IMR-90 (cell line): ENCODE measurements at regions not wholly inside any gene's neighbourhood (a gene's known extent, or its start where the extent isn't known, plus 50 kb on each side); places are given as distances from the start of the nearest gene placed in this dataset.

ENCODE experiments used
- ATAC-seq: fragments of 200-7000 bp; cut with Tn5 transposase; 2 replicates; pipeline ENCODE4 v1.9.1; 2020; ENCODE audit warnings: low read depth, mild to moderate bottlenecking, moderate library complexity
- BruUV-seq: library from RNA; stranded (reverse); fragments of 400-500 nt; replicated peaks from 2 replicates; lab custom pipeline; 2021; lab: Mats Ljungman, UMichigan
- CTCF ChIA-PET: fragments of 300-600 bp; formaldehyde crosslinking; extraction: SDS; loops from one replicate; lab custom pipeline; 2021; ENCODE audit warnings: antibody characterized with exemption; lab: Yijun Ruan, JAX
- POLR2A ChIA-PET: fragments of 300-600 bp; sonication (Branson Sonifier 250); formaldehyde crosslinking; loops from one replicate; lab custom pipeline; 2022; ENCODE audit warnings: antibody characterized with exemption; ENCODE audit not compliant: unreplicated experiment; lab: Charles Lee
- DNase-seq: peaks from one replicate; pipeline ENCODE4 v3.0.0; 2013
- H2AFZ ChIP-seq: replicated peaks from 2 replicates; pipeline ENCODE3; 2013; ENCODE audit warnings: low read length, mild to moderate bottlenecking; ENCODE audit not compliant: poor library complexity
- H2AK5ac ChIP-seq: 2 replicates; pipeline ENCODE4 v1.6.1; 2013; ENCODE audit warnings: low read depth, low read length, inconsistent platforms
- H2AK9ac ChIP-seq: replicated peaks from 2 replicates; pipeline ENCODE3; 2013; ENCODE audit warnings: mild to moderate bottlenecking, low read depth, low read length, moderate library complexity; ENCODE audit not compliant: poor library complexity
- H2BK120ac ChIP-seq: 2 replicates; pipeline ENCODE4 v1.6.1; 2013; ENCODE audit warnings: low read depth, low read length, inconsistent platforms
- H2BK15ac ChIP-seq: 3 replicates; pipeline ENCODE4 v1.6.1; 2013; ENCODE audit warnings: low read depth, low read length, inconsistent platforms
- H2BK20ac ChIP-seq: 2 replicates; pipeline ENCODE4 v1.6.1; 2013; ENCODE audit warnings: low read depth, mild to moderate bottlenecking, inconsistent platforms, low read length, moderate library complexity
- H2BK5ac ChIP-seq: 2 replicates; pipeline ENCODE4 v1.6.1; 2013; ENCODE audit warnings: mild to moderate bottlenecking, low read depth, low read length, inconsistent platforms; ENCODE audit not compliant: poor library complexity, severe bottlenecking
- H3K14ac ChIP-seq: replicated peaks from 2 replicates; pipeline ENCODE4 v1.6.1; 2013; ENCODE audit warnings: low read depth, low read length, inconsistent platforms
- H3K18ac ChIP-seq: 2 replicates; pipeline ENCODE4 v1.6.1; 2013; ENCODE audit warnings: low read depth, low read length, control low read depth
- H3K23ac ChIP-seq: 2 replicates; pipeline ENCODE4 v1.6.1; 2013; ENCODE audit warnings: low read depth, low read length, inconsistent platforms
- H3K27ac ChIP-seq: 2 replicates; pipeline ENCODE4 v1.5.1; 2013; ENCODE audit warnings: mild to moderate bottlenecking, control low read depth, low read length; ENCODE audit not compliant: insufficient read depth
- H3K27me3 ChIP-seq: 2 replicates; pipeline ENCODE4 v1.6.1; 2013; ENCODE audit warnings: low read length; ENCODE audit not compliant: control insufficient read depth, insufficient read depth
- H3K36me3 ChIP-seq: 2 replicates; pipeline ENCODE4 v1.6.1; 2013; ENCODE audit warnings: low read length, mixed read lengths; ENCODE audit not compliant: control insufficient read depth, insufficient read depth
- H3K4ac ChIP-seq: 2 replicates; pipeline ENCODE4 v1.6.1; 2013; ENCODE audit warnings: low read depth, low read length, inconsistent platforms
- H3K4me1 ChIP-seq: 2 replicates; pipeline ENCODE4 v1.6.1; 2013; ENCODE audit warnings: low read length, mixed read lengths; ENCODE audit not compliant: control insufficient read depth, insufficient read depth
- H3K4me2 ChIP-seq: 2 replicates; pipeline ENCODE4 v1.6.1; 2013; ENCODE audit warnings: low read depth, mild to moderate bottlenecking, control low read depth, low read length, moderate library complexity
- H3K4me3 ChIP-seq: 2 replicates; pipeline ENCODE4 v1.5.1; 2013; ENCODE audit warnings: low read depth, mild to moderate bottlenecking, control low read depth, low read length, moderate library complexity; ENCODE audit not compliant: insufficient read depth
- H3K56ac ChIP-seq: 2 replicates; pipeline ENCODE4 v1.6.1; 2013; ENCODE audit warnings: low read length, inconsistent platforms; ENCODE audit not compliant: insufficient read depth; ENCODE audit errors: extremely low read depth
- H3K79me1 ChIP-seq, 2 experiments: 2 replicates each; pipeline ENCODE4 v1.6.1; 2013; ENCODE audit warnings: low read length in 2 of 2, inconsistent platforms in 1 of 2, low read depth in 1 of 2
- H3K9ac ChIP-seq: 2 replicates; pipeline ENCODE4 v1.6.1; 2013; ENCODE audit warnings: low read depth, low read length, control low read depth
- H3K9me1 ChIP-seq: 2 replicates; pipeline ENCODE4 v1.6.1; 2013; ENCODE audit warnings: low read length, inconsistent platforms; ENCODE audit not compliant: insufficient read depth
- H3K9me3 ChIP-seq: 2 replicates; pipeline ENCODE4 v1.6.1; 2013; ENCODE audit warnings: low read length; ENCODE audit not compliant: control insufficient read depth, insufficient read depth
- H4K20me1 ChIP-seq: 2 replicates; pipeline ENCODE4 v1.6.1; 2013; ENCODE audit warnings: low read length, inconsistent platforms; ENCODE audit not compliant: insufficient read depth
- H4K5ac ChIP-seq: 2 replicates; pipeline ENCODE4 v1.6.1; 2013; ENCODE audit warnings: mild to moderate bottlenecking, low read depth, low read length, control low read depth
- H4K8ac ChIP-seq, 2 experiments: 2 replicates each; pipeline ENCODE4 v1.6.1; 2013; ENCODE audit warnings: low read depth in 2 of 2, low read length in 2 of 2, control low read depth in 1 of 2, inconsistent platforms in 1 of 2
- H4K91ac ChIP-seq: 2 replicates; pipeline ENCODE4 v1.6.1; 2013; ENCODE audit warnings: low read depth, low read length, inconsistent platforms; ENCODE audit not compliant: insufficient read depth
- CHD1 ChIP-seq: IDR thresholded peaks from 2 replicates; pipeline ENCODE4 v1.6.1; 2012; ENCODE audit warnings: low read depth, low read length, improper control_type of control experiment
- NFE2L2 ChIP-seq: fragments of 150-350 bp; IDR thresholded peaks from 2 replicates; pipeline ENCODE4 v1.6.1; 2016; ENCODE audit warnings: low read depth, mild to moderate bottlenecking, low read length
- POLR2A ChIP-seq: IDR thresholded peaks from 2 replicates; pipeline ENCODE4 v1.6.1; 2012; ENCODE audit warnings: mild to moderate bottlenecking, low read depth, low read length
- SMC3 ChIP-seq: fragments of 150-350 bp; IDR thresholded peaks from 2 replicates; pipeline ENCODE4 v1.6.1; 2016; ENCODE audit warnings: low read depth, mild to moderate bottlenecking, antibody characterized with exemption, low read length, moderate library complexity
- USF2 ChIP-seq: fragments of 150-350 bp; IDR thresholded peaks from 2 replicates; pipeline ENCODE4 v1.6.1; 2017; ENCODE audit warnings: mild to moderate bottlenecking, antibody characterized with exemption, low read length, low read depth
- WGBS, 2 experiments: methylation state at CpG; one replicate each; pipeline versions ENCODE4 v1.1.5 to v1.1.7; 2013; ENCODE audit warnings: missing lambda C conversion rate in 2 of 2; ENCODE audit not compliant: insufficient read length in 1 of 2; ENCODE audit errors: extremely low coverage in 2 of 2; 5-methylcytosine and 5-hydroxymethylcytosine counted together
- dilution Hi-C: fragments of 300-500 bp; cut with HindIII; formaldehyde crosslinking; loops from one replicate; pipeline ENCODE4 v1.14.3; 2018; ENCODE audit warnings: low sequenced_read_pairs; ENCODE audit not compliant: unreplicated experiment
- in situ Hi-C: fragments of 300-500 bp; cut with MboI; formaldehyde crosslinking; loops from 3 replicates; pipeline ENCODE4 v1.14.3; 2019; ENCODE audit warnings: low sequenced_read_pairs, inconsistent platforms, mixed read lengths
- intact Hi-C: fragments of 100-400 bp; cut with micrococcal nuclease; formaldehyde crosslinking; loops from 2 replicates; pipeline ENCODE4 v1.10.0; 2022

GRCh38 chr2:121080013-121080772 is 204.8 kb downstream of the TFCP2L1 start (continued):
- TF ChIP-seq CHD1 = no peak

GRCh38 chr2:121081701-121082100 is 203.3 kb downstream of the TFCP2L1 start:
- 89% methylated on average over 3 of the region's 8 CpGs; no CpG with 5 or more reads in 1 of the 2 experiments for WGBS, 2 experiments
- ATAC-seq = no peak
- POLR2A ChIA-PET = no interaction called here

More at GRCh38 chr2:121081701-121082100, 203.3 kb downstream of the TFCP2L1 start:
- dilution Hi-C loops (no loop called here), intact Hi-C loops (no loop called here), in situ Hi-C loops (loop anchor here (25.0 kb wide), 2 partner anchors 456 to 656 kb away; partner anchors contain the start of genes NIFK and RNU4ATAC)
- H3K27me3 ChIP-seq = peaks cover 36% of the 10 kb centered on the region
- no peak overlapping the region for H3K14ac ChIP-seq
- no peak overlapping the region for H4K5ac ChIP-seq
- no peak overlapping the region for H3K27ac ChIP-seq
- TF ChIP-seq NFE2L2 (no peak), POLR2A (no peak), USF2 (no peak), SMC3 (no peak)
- H3K56ac ChIP-seq = no peak overlapping the region
- H3K4me2 ChIP-seq = no peak overlapping the region
- H4K8ac ChIP-seq = no peak overlapping the region
- H3K36me3 ChIP-seq = no peaks in the 10 kb centered on the region
- no peak for DNase-seq
- H4K91ac ChIP-seq = no peak overlapping the region
- no peak overlapping the region for H2AK5ac ChIP-seq
- H3K18ac ChIP-seq = no peak overlapping the region
- H2BK15ac ChIP-seq = no peak overlapping the region
- H2AK9ac ChIP-seq = peak overlapping the region; percentile 3
- H2BK120ac ChIP-seq = no peak overlapping the region
- H3K9ac ChIP-seq = no peak overlapping the region
- no TSS peak for BruUV-seq
- H3K23ac ChIP-seq = no peak overlapping the region
- H3K79me1 ChIP-seq = no peaks in the 10 kb centered on the region
- no peak overlapping the region for H2BK5ac ChIP-seq
- H4K20me1 ChIP-seq = peaks cover 5% of the 10 kb centered on the region; the same call in 1 of the 2 replicates
- H3K9me1 ChIP-seq = no peaks in the 10 kb centered on the region
- no peak overlapping the region for H3K4ac ChIP-seq
- H3K4me3 ChIP-seq = no peak overlapping the region
- H2AFZ ChIP-seq = no peak overlapping the region
- H2BK20ac ChIP-seq = no peak overlapping the region
- no peaks in the 10 kb centered on the region for H3K4me1 ChIP-seq
- H3K9me3 ChIP-seq = no peaks in the 10 kb centered on the region
- CTCF ChIA-PET = interaction anchor here (1.1 kb wide), 1 partner anchor 11 kb away, joined by 3 read pairs; no protein-coding TSS in a partner anchor
